SU-DHL-6 (cell line): ENCODE measurements at regions not wholly inside any gene's neighbourhood (a gene's known extent, or its start where the extent isn't known, plus 50 kb on each side); places are given as distances from the start of the nearest gene placed in this dataset.

ENCODE experiments used
- H2AFZ ChIP-seq: fragments of 200-600 bp; sonication (generic); 2 replicates; pipeline ENCODE4 v1.6.1; 2014; ENCODE audit warnings: low read depth, mild to moderate bottlenecking, moderate library complexity, mixed read lengths, antibody characterized with exemption, low read length; ENCODE audit not compliant: severe bottlenecking
- H3F3A ChIP-seq: fragments of 200-600 bp; shearing (Covaris generic); 2 replicates; pipeline ENCODE4 v1.6.0; 2016; ENCODE audit warnings: antibody characterized with exemption, mild to moderate bottlenecking; ENCODE audit not compliant: insufficient read depth
- H3K27ac ChIP-seq: fragments of 200-600 bp; sonication (generic); 2 replicates; pipeline ENCODE4 v1.5.1; 2016; ENCODE audit warnings: low read depth, mild to moderate bottlenecking, low read length, moderate library complexity, mixed read lengths
- H3K27me3 ChIP-seq: fragments of 200-600 bp; sonication (generic), shearing (Covaris generic); 2 replicates; pipeline ENCODE4 v1.6.0; 2014; ENCODE audit warnings: mild to moderate bottlenecking, low read length
- H3K36me3 ChIP-seq: fragments of 200-600 bp; sonication (generic); 2 replicates; pipeline ENCODE4 v1.6.1; 2014; ENCODE audit warnings: mild to moderate bottlenecking, low read length, mixed read lengths
- H3K4me2 ChIP-seq: fragments of 300-600, 200-600 bp; shearing (Covaris generic), sonication (generic); 2 replicates; pipeline ENCODE4 v1.6.0; 2014; ENCODE audit warnings: low read length, low read depth, mild to moderate bottlenecking; ENCODE audit not compliant: poor library complexity, severe bottlenecking
- H3K4me3 ChIP-seq: fragments of 200-600 bp; sonication (generic); 2 replicates; pipeline ENCODE4 v1.5.1; 2014; ENCODE audit warnings: antibody characterized with exemption, low read length, mild to moderate bottlenecking, mixed read lengths; ENCODE audit not compliant: insufficient read depth, poor library complexity, severe bottlenecking
- H3K79me2 ChIP-seq: fragments of 200-600 bp; sonication (generic); 2 replicates; pipeline ENCODE4 v1.6.1; 2014; ENCODE audit warnings: mild to moderate bottlenecking, low read length, moderate library complexity; ENCODE audit not compliant: insufficient read depth
- H3K9ac ChIP-seq: fragments of 200-600 bp; sonication (generic); 2 replicates; pipeline ENCODE4 v1.7.0; 2014; ENCODE audit warnings: mild to moderate bottlenecking, low read length
- H3K9me2 ChIP-seq: fragments of 200-600 bp; sonication (generic); replicated peaks from 2 replicates; pipeline ENCODE4 v1.6.1; 2014; ENCODE audit warnings: low read length; ENCODE audit not compliant: insufficient read depth
- H3K9me3 ChIP-seq: fragments of 200-600 bp; sonication (generic); 2 replicates; pipeline ENCODE4 v1.6.1; 2014; ENCODE audit warnings: low read length, mixed read lengths; ENCODE audit not compliant: insufficient read depth
- H4K20me1 ChIP-seq: fragments of 200-600 bp; sonication (generic); 2 replicates; pipeline ENCODE4 v1.6.1; 2014; ENCODE audit warnings: low read depth, mild to moderate bottlenecking, antibody characterized with exemption, low read length, moderate library complexity, mixed read lengths
- CTCF ChIP-seq: fragments of 200-600 bp; sonication (generic); IDR thresholded peaks from one replicate; pipeline ENCODE4 v1.5.1; 2017; ENCODE audit warnings: antibody characterized with exemption, mild to moderate bottlenecking, low read length, moderate library complexity; ENCODE audit not compliant: insufficient read depth, poor library complexity, severe bottlenecking
- EZH2phosphoT487 ChIP-seq: fragments of 200-600 bp; sonication (generic), shearing (Covaris generic); conservative IDR thresholded peaks from 2 replicates; pipeline ENCODE4 v1.6.1; 2018; ENCODE audit warnings: mild to moderate bottlenecking, antibody characterized with exemption, low read length, moderate library complexity, mixed read lengths

GRCh38 chr13:31629085-31629780 is 110.1 kb upstream of the RXFP2 start:
- Histone ChIP-seq H3K27ac (no peak overlapping the region), H3F3A (no peaks in the 10 kb centered on the region), H3K36me3 (no peaks in the 10 kb centered on the region), H3K79me2 (no peaks in the 10 kb centered on the region), H4K20me1 (no peaks in the 10 kb centered on the region), H3K4me2 (no peak overlapping the region), H3K4me3 (no peak overlapping the region), H3K9me3 (no peaks in the 10 kb centered on the region), H2AFZ (no peak overlapping the region), H3K9ac (no peak overlapping the region), H3K27me3 (no peaks in the 10 kb centered on the region), H3K9me2 (no peaks in the 10 kb centered on the region)
- no peak for TF ChIP-seq EZH2phosphoT487
- no peak for TF ChIP-seq CTCF

- no peaks in the 10 kb centered on the region for H3F3A ChIP-seq
- no peaks in the 10 kb centered on the region for H4K20me1 ChIP-seq
- H3K27me3 ChIP-seq, result no peaks in the 10 kb centered on the region
- H3K9ac ChIP-seq, result no peak overlapping the region
- H3K27ac ChIP-seq, result no peak overlapping the region
- no peaks in the 10 kb centered on the region for H3K79me2 ChIP-seq
- no peak overlapping the region for H2AFZ ChIP-seq
- TF ChIP-seq EZH2phosphoT487, result no peak
- TF ChIP-seq CTCF, result no peak
- no peak overlapping the region for H3K4me2 ChIP-seq
- H3K9me3 ChIP-seq, result no peaks in the 10 kb centered on the region
- no peaks in the 10 kb centered on the region for H3K9me2 ChIP-seq
- H3K4me3 ChIP-seq, result no peak overlapping the region
- no peaks in the 10 kb centered on the region for H3K36me3 ChIP-seq
These were observed 108.3 kb upstream of the RXFP2 start for GRCh38 chr13:31631071-31631470.

GRCh38 chr13:31631746-31632145 is 107.6 kb upstream of the RXFP2 start:
- no peak for TF ChIP-seq EZH2phosphoT487
- TF ChIP-seq CTCF, result no peak
- no peak overlapping the region for H3K27ac ChIP-seq

More at GRCh38 chr13:31631746-31632145, 107.6 kb upstream of the RXFP2 start:
- Histone ChIP-seq H3K4me2 (no peak overlapping the region), H3K36me3 (no peaks in the 10 kb centered on the region), H3K4me3 (no peak overlapping the region), H3K9me2 (no peaks in the 10 kb centered on the region), H3K27me3 (no peaks in the 10 kb centered on the region), H4K20me1 (no peaks in the 10 kb centered on the region), H3K9me3 (no peaks in the 10 kb centered on the region), H3K9ac (no peak overlapping the region), H2AFZ (no peak overlapping the region), H3K79me2 (no peaks in the 10 kb centered on the region), H3F3A (no peaks in the 10 kb centered on the region)
